ENCODE measurements at regions not wholly inside any gene's neighbourhood (a gene's known extent, or its start where the extent isn't known, plus 50 kb on each side); places are given as distances from the start of the nearest gene placed in this dataset.

- no peak for TF ChIP-seq POLR2A (IDR thresholded peaks at IDR 0.05)
- TF ChIP-seq CTCF (IDR thresholded peaks at IDR 0.05), result no peak
These were observed 325.6 kb downstream of the SS18 start for GRCh38 chr18:25764777-25765176.

Data from transverse colon (tissue), 3 donors.